ENCODE measurements at regions not wholly inside any gene's neighbourhood (a gene's known extent, or its start where the extent isn't known, plus 50 kb on each side); places are given as distances from the start of the nearest gene placed in this dataset.

DNA sequence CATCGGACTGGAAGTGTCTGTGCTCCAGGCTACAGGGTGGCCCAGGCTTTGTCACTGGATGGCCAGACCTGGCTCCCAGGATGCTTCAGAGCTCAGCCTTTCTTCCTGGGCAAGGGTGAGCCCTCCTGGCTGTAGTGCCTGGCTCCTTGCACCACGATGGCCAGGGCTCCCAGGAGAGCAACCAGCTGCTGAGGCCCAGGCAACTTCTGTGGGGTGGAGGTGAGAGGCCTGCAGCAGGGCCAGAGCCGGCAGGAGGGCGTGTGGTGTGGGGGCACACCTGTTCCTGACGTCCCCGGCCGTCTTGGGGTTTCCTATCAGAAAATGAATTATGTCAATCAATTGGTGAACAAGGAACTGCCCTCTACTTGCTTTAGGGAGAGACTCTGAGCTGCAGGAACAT, 82.1 kb downstream of the DHCR7 start:
- ChIA-PET CTCF (interaction anchor here (1.5 kb wide), 1 partner anchor 279 kb away, joined by 3 read pairs; no protein-coding TSS in a partner anchor), POLR2A (no interaction called here)
- TF ChIP-seq, protein P1, sequence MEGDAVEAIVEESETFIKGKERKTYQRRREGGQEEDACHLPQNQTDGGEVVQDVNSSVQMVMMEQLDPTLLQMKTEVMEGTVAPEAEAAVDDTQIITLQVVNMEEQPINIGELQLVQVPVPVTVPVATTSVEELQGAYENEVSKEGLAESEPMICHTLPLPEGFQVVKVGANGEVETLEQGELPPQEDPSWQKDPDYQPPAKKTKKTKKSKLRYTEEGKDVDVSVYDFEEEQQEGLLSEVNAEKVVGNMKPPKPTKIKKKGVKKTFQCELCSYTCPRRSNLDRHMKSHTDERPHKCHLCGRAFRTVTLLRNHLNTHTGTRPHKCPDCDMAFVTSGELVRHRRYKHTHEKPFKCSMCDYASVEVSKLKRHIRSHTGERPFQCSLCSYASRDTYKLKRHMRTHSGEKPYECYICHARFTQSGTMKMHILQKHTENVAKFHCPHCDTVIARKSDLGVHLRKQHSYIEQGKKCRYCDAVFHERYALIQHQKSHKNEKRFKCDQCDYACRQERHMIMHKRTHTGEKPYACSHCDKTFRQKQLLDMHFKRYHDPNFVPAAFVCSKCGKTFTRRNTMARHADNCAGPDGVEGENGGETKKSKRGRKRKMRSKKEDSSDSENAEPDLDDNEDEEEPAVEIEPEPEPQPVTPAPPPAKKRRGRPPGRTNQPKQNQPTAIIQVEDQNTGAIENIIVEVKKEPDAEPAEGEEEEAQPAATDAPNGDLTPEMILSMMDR (IDR thresholded peaks at IDR 0.05; ENCODE audit: insufficient read depth, low read length, missing control alignments): no peak
- DNase-seq (ENCODE audit: low read depth, low spot score): no peak
- H3K4me3 ChIP-seq (ENCODE audit: low read depth, low read length): no peak overlapping the region

DNA sequence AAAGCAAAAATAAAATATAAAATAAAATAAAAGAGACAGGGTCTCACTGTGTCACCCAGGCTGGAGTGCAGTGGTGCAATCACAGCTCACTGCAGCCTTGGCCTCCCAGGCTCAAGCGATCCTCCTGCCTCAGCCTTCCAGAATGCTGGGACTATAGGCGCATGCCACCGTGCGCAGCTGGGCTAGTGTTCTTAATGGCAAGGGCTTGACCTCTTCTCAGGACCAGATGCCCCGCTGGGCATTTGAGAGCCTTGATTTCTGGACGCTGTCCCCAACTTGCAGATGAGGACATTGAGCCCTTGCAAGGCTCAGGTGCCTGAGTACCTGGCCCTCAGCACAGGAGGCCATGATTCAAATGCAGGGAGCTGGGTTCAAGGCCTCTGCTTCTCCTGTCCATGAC, 82.6 kb downstream of the DHCR7 start:
- TF ChIP-seq, protein P1 (IDR thresholded peaks at IDR 0.05; ENCODE audit: insufficient read depth, low read length, missing control alignments): no peak
- ChIA-PET CTCF (interaction anchor here (1.5 kb wide), 1 partner anchor 278 kb away, joined by 3 read pairs; no protein-coding TSS in a partner anchor), POLR2A (no interaction called here)
- no peak for DNase-seq (ENCODE audit: low read depth, low spot score)
- H3K4me3 ChIP-seq (ENCODE audit: low read depth, low read length): no peak overlapping the region

DNA sequence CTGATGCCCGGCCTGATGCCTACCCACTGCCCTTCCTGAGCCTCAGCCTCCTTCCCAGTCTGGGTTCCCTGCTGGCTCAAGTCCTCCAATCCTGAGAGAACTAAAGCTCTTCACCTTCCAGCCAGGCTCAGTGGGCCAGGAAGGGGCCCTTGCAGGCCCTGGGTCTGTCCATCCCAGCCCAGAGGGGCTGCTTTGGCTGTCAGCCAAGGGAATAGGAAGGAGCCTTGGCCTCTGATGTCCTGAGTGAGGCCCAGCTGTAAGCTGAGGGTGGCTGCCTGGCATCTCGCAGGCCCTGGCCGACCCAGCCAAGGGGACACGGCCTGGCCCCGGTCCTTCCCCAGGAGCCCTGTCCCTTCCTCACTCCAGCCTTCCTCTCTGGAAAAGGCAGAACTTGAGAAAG, 83.4 kb downstream of the DHCR7 start:
- no peak overlapping the region for H3K4me3 ChIP-seq (ENCODE audit: low read depth, low read length)
- TF ChIP-seq, protein P1 (IDR thresholded peaks at IDR 0.05; ENCODE audit: insufficient read depth, low read length, missing control alignments): no peak
- no peak for DNase-seq (ENCODE audit: low read depth, low spot score)
- ChIA-PET CTCF (no interaction called here), POLR2A (no interaction called here)

DNA sequence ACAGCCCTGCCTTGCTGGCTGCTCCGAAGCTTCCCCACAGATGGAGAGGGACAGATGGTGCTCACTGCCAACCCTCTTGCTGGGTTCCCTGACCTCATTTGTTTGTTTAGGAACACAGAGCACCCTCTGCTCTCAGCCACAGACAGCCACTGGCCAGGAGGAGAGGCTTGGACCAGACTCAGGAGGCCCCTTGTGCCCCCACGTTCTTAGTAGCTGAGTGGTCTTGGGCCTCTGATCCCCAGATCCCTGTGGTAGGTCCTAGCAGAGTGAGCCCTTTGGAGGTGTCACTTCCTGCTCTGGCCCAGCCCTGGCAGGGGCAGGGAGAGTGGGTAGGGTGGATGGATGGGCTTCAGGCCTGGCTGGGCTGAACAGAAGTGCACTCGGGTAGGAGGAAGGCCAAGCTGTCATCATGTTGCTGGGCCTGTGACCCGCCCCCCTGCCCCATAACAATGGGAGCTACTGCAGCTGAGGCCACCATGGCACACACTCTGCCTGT, 84.0 kb downstream of the DHCR7 start:
- CTCF ChIA-PET: interaction anchor here (1.2 kb wide), 1 partner anchor 13 kb away, joined by 3 read pairs; no protein-coding TSS in a partner anchor
- no peak overlapping the region for H3K4me3 ChIP-seq (ENCODE audit: low read depth, low read length)
- no peak for DNase-seq (ENCODE audit: low read depth, low spot score)
- POLR2A ChIA-PET: no interaction called here
- TF ChIP-seq, protein P1 (IDR thresholded peaks at IDR 0.05; ENCODE audit: insufficient read depth, low read length, missing control alignments): no peak

- TF ChIP-seq, protein P1 (IDR thresholded peaks at IDR 0.05; ENCODE audit: insufficient read depth, low read length, missing control alignments): no peak
- no peak for DNase-seq (ENCODE audit: low read depth, low spot score)
- H3K4me3 ChIP-seq (ENCODE audit: low read depth, low read length): no peak overlapping the region
- ChIA-PET CTCF (interaction anchor here (1.2 kb wide), 1 partner anchor 13 kb away, joined by 3 read pairs; no protein-coding TSS in a partner anchor), POLR2A (no interaction called here)
Observed at GRCh38 chr11:71363721-71364120, 84.5 kb downstream of the DHCR7 start.

DNA sequence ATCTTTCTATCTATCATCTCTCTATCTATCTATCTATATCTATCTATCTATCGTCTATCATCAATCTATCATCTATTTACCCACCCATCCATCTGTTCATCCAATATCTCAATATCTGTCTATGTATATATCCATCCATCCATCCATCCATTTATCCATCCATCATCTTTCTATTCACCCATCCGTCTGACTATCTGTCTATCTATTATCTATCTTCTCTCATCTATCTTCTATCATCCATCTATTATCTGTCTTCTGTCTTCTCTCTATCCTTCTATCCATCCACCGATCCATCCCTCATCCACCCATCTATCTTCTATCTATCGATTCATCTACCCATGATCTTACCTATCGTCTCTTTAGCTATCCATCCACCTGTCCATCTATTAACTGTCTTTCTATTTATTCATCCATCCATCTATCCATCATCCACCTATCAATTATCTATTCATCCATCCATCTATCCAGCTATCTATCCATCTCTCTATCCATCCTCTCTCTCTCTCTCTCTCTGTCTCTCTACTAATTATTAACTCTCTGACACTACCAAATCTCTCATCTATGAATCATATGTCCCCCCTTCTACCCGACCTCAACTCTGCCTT, 89.1 kb downstream of the DHCR7 start:
- ChIA-PET CTCF (interaction anchor here (1.4 kb wide), 1 partner anchor 17 kb away, joined by 3 read pairs; no protein-coding TSS in a partner anchor), POLR2A (no interaction called here)
- DNase-seq (ENCODE audit: low read depth, low spot score): no peak
- no peak overlapping the region for H3K4me3 ChIP-seq (ENCODE audit: low read depth, low read length)
- TF ChIP-seq, protein P1 (IDR thresholded peaks at IDR 0.05; ENCODE audit: insufficient read depth, low read length, missing control alignments): no peak
